Head of caudate nucleus (tissue), 42 donors: ENCODE measurements at regions not wholly inside any gene's neighbourhood (a gene's known extent, or its start where the extent isn't known, plus 50 kb on each side); places are given as distances from the start of the nearest gene placed in this dataset.
"Not testable (repeated sequence)": the region's sequence is repeated elsewhere in the genome, so short reads cannot be mapped to it uniquely, and the experiment has no call there.

Experiments used
- DNase-seq, 42 donors: peaks; one replicate each; pipeline versions ENCODE4 v3.0.0 to v3.0.0-alpha.2; 2020 to 2021; ENCODE audit warnings: mixed read lengths in 7 of 42
- intact Hi-C: fragments of 100-400 bp; cut with DNase I; formaldehyde crosslinking; loops from one replicate; pipeline ENCODE4 v1.15.0; 2022

- peak in 5 of 42 donors; percentile 9 to 36 (median 27) for DNase-seq
- intact Hi-C loops, result no loop called here
These were observed 59.3 kb downstream of the EBLN2 start for GRCh38 chr3:73120710-73121109.

- intact Hi-C loops, result no loop called here
- peak in 1 of 42 donors; percentile 12 for DNase-seq
These were observed 60.3 kb downstream of the EBLN2 start for GRCh38 chr3:73121669-73122331.

- DNase-seq, result no peak
- intact Hi-C loops, result no loop called here
These were observed 72.6 kb downstream of the EBLN2 start for GRCh38 chr3:73134034-73134433.

- intact Hi-C loops, result no loop called here
These were observed 75.5 kb downstream of the EBLN2 start for GRCh38 chr3:73136941-73137340.

GRCh38 chr3:73137736-73138403 is 76.4 kb downstream of the EBLN2 start:
- intact Hi-C loops, result no loop called here
- no peak for DNase-seq

More at GRCh38 chr3:73136941-73137340, 75.5 kb downstream of the EBLN2 start:
- DNase-seq, result no peak

- DNase-seq, result no peak
These were observed 79.4 kb downstream of the EBLN2 start for GRCh38 chr3:73140772-73141442.

GRCh38 chr3:73141525-73141924 is 80.1 kb downstream of the EBLN2 start:
- DNase-seq, result no peak
- intact Hi-C loops, result no loop called here

More at GRCh38 chr3:73140772-73141442, 79.4 kb downstream of the EBLN2 start:
- intact Hi-C loops, result no loop called here

- no peak for DNase-seq
- intact Hi-C loops, result no loop called here
These were observed 81.9 kb downstream of the EBLN2 start for GRCh38 chr3:73143401-73143800.

GRCh38 chr3:73143821-73144237 is 82.4 kb downstream of the EBLN2 start:
- DNase-seq, result no peak
- intact Hi-C loops, result no loop called here

GRCh38 chr3:73144276-73144675 is 82.8 kb downstream of the EBLN2 start:
- intact Hi-C loops, result no loop called here
- no peak for DNase-seq

- DNase-seq, result no peak
- intact Hi-C loops, result no loop called here
These were observed 83.4 kb downstream of the EBLN2 start for GRCh38 chr3:73144828-73145227.

- DNase-seq, intact Hi-C loops: not testable (repeated sequence)
These were observed 86.0 kb downstream of the EBLN2 start for GRCh38 chr3:73147479-73147878.

- DNase-seq, result no peak
- intact Hi-C loops, result no loop called here
These were observed 86.7 kb downstream of the EBLN2 start for GRCh38 chr3:73148206-73148605.

GRCh38 chr3:73148682-73149081 is 87.2 kb downstream of the EBLN2 start:
- intact Hi-C loops, result no loop called here
- no peak for DNase-seq

- DNase-seq, result no peak
These were observed 89.1 kb downstream of the EBLN2 start for GRCh38 chr3:73150369-73151130.

GRCh38 chr3:73152571-73152970 is 91.1 kb downstream of the EBLN2 start:
- intact Hi-C loops, DNase-seq: not testable (repeated sequence)

More at GRCh38 chr3:73150369-73151130, 89.1 kb downstream of the EBLN2 start:
- intact Hi-C loops, result no loop called here

GRCh38 chr3:73153057-73153456 is 91.6 kb downstream of the EBLN2 start:
- intact Hi-C loops, DNase-seq: not testable (repeated sequence)

GRCh38 chr3:73154261-73154660 is 92.8 kb downstream of the EBLN2 start:
- DNase-seq, intact Hi-C loops: not testable (repeated sequence)

- DNase-seq, intact Hi-C loops: not testable (repeated sequence)
These were observed 94.0 kb downstream of the EBLN2 start for GRCh38 chr3:73155441-73155840.
